ENCODE measurements at regions not wholly inside any gene's neighbourhood (a gene's known extent, or its start where the extent isn't known, plus 50 kb on each side); places are given as distances from the start of the nearest gene placed in this dataset.

DNA sequence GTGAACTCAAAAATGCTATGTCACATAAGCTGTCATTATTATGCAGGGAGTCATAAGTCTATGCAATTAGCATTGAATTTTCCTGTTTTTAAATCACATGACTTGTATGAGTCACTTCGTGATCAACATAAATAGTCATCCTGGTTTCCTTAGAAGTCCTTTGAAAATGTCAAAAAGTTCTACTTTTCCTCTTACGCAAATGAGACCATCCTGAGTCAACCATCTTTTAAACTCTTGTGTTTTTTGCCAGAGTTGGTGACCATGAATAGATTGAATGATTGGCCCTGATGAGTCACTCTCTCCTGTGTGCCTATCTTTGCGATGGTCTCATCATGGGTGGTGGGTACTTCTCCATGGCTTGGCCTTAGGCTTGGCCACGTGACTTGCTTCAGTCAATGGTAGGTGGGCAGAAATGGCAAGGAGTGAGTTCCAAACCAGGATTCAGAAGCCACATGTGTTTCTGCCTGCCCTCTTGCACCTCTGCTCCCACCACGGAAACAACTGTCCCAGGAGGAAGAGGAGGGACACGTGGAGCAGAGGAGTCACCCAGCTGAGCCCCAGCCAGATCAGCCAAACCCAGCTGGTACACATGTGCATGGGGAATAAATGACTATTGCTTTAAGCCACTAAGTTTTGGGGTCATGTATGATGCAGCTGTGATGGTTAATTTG lies 123.5 kb upstream of the CACNA1A start:
- TF ChIP-seq, protein P1, sequence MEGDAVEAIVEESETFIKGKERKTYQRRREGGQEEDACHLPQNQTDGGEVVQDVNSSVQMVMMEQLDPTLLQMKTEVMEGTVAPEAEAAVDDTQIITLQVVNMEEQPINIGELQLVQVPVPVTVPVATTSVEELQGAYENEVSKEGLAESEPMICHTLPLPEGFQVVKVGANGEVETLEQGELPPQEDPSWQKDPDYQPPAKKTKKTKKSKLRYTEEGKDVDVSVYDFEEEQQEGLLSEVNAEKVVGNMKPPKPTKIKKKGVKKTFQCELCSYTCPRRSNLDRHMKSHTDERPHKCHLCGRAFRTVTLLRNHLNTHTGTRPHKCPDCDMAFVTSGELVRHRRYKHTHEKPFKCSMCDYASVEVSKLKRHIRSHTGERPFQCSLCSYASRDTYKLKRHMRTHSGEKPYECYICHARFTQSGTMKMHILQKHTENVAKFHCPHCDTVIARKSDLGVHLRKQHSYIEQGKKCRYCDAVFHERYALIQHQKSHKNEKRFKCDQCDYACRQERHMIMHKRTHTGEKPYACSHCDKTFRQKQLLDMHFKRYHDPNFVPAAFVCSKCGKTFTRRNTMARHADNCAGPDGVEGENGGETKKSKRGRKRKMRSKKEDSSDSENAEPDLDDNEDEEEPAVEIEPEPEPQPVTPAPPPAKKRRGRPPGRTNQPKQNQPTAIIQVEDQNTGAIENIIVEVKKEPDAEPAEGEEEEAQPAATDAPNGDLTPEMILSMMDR (IDR thresholded peaks at IDR 0.05): no peak
- no peak for TF ChIP-seq POLR2A (IDR thresholded peaks at IDR 0.05)

All from thyroid gland (tissue), 4 donors.